GM19397 (cell line): ENCODE measurements at regions not wholly inside any gene's neighbourhood (a gene's known extent, or its start where the extent isn't known, plus 50 kb on each side); places are given as distances from the start of the nearest gene placed in this dataset.

Experiments
- ATAC-seq: cut with Tn5 transposase; IDR thresholded peaks from one replicate; pipeline ENCODE4 v1.9.1; 2021; ENCODE audit warnings: mild to moderate bottlenecking, moderate library complexity; ENCODE audit not compliant: unreplicated experiment

DNA sequence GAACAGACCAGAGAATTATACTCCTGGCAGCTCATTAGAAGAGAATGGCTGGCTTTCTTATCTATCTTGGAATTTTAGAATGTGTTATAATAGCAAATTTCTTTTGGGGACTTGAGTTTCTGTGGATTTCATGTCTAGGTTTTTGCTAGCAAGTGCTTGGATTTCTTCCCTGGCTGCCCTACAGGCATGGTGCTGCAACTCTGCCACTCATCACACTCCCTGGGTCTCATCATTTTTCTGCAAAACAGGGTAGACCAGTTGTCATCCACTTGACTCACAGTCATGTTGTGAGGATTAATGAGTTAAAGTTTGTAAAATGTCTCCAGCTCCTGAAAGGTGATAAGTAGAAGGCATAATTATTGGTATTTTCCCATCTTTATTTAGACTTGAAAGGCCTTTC is 60.7 kb upstream of the LCORL start:
- no peak for ATAC-seq

DNA sequence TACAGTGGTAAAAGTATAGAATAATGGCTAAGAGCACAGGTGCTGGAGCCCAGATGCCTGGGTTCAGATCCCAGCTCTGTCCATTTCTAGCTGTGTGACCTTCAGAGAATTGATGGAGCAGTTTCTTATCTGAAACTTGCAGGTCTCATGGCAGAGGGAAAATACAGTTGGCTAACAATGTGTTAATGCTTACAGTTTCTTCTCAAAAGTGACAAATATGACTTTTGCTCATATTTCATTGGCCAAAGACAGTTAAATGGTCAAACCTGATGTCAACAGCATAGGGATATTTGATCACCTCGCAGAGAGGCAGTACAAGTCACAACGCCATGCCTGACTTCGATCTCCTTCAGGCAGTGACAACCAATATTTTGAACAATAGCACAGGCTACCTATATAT is 60.2 kb upstream of the LCORL start:
- ATAC-seq: no peak

DNA sequence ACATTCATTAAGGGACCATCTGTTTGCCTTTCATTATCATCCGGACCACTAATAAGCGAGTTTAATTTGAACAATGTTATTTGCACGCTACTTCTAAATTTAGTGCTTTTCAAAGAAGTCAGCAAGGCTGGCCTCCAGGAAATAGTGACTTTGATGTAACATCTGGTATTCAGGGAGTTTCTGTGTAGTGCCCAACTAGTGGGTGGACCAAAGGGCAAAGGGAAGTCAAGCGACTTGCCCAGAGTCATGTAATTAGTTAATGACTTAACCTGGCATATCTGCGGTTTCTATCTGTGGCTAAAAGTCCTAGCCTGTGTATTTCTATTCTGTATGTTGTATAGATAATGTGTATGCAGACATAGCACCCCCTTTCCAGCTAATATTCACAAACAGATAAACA is 56.3 kb upstream of the LCORL start:
- no peak for ATAC-seq

DNA sequence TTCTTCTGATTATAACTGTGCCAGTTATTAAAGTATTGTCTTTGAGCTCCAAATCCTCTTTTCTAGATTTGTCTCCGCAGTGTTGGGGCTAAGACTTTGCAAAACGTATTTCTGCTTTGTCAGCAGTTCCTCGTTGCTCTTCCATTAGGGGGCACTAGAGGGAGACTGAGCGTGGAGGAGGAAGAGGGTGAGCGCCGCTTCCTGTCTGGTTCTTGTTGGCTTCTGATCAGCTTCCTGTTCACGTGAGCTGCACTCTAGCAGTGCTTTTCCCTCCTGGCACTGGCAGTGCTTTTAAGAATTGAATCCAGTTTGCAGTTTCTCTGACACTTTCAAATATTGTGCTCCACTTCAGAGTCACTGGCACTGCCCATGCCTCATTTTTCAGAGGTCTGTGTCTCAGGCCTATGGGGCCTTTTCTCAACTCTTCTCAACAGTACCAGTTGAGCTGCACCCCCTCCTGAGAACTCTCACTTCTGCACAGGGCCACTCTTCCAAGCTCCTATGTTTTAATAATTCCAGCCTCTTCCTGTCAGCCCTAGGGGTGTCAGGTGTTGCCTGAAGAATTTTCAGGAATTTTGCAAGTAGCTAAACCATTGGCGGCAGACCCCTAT is 54.4 kb upstream of the LCORL start:
- no peak for ATAC-seq

DNA sequence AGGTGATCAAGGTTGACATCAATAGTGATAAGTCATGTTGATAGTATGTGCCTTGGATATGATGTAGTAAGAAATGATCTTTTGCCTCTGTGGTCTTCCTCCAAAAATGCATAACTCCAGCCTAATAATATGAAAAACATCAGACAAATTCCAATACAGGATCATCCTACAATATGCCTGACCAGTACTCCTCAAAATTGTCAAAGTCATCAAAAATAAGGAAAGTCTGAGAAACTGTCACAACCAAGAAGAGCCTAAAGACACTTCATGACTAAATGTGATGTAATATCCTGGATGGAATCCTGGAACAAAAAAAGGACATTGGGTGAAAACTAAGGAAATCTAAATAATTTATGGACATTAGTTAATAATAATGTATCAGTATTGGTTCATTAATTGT is 50.3 kb upstream of the LCORL start:
- ATAC-seq: no peak
